H1 (cell line): ENCODE measurements at regions not wholly inside any gene's neighbourhood (a gene's known extent, or its start where the extent isn't known, plus 50 kb on each side); places are given as distances from the start of the nearest gene placed in this dataset.

Experiments used
- CTCF ChIA-PET: fragments of 300-600 bp; sonication (Branson Sonifier 250); formaldehyde crosslinking; loops from one replicate; lab custom pipeline; 2021; ENCODE audit not compliant: partially characterized antibody; lab: Charles Lee
- POLR2A ChIA-PET: fragments of 300-600 bp; sonication (Branson Sonifier 250); formaldehyde crosslinking; loops from one replicate; lab custom pipeline; 2021; ENCODE audit warnings: inconsistent platforms; ENCODE audit not compliant: partially characterized antibody; lab: Charles Lee
- DNase-seq, 2 experiments: peaks; one replicate each; pipeline versions ENCODE4 v3.0.0 to v3.0.0-alpha.2; 2010 to 2022; ENCODE audit warnings: low spot score in 2 of 2, low read depth in 1 of 2, mixed read lengths in 1 of 2
- FAIRE-seq: peaks from 2 replicates; lab custom pipeline; 2011; peaks lifted over from hg19 to GRCh38; lab: Jason Lieb, UNC
- H2AFZ ChIP-seq: 2 replicates; pipeline ENCODE4 v1.8.1; 2012; ENCODE audit warnings: low read length, inconsistent platforms
- H2AK5ac ChIP-seq: 2 replicates; pipeline ENCODE4 v1.6.1; 2013; ENCODE audit warnings: low read depth, low read length
- H2BK120ac ChIP-seq: replicated peaks from 2 replicates; pipeline ENCODE3; 2013; ENCODE audit warnings: low read depth, low read length, inconsistent platforms
- H2BK12ac ChIP-seq: 2 replicates; pipeline ENCODE4 v1.6.1; 2013; ENCODE audit warnings: low read depth, low read length
- H2BK15ac ChIP-seq: 2 replicates; pipeline ENCODE4 v1.6.1; 2013; ENCODE audit warnings: low read length
- H2BK20ac ChIP-seq: 2 replicates; pipeline ENCODE4 v1.6.1; 2013; ENCODE audit warnings: low read length
- H2BK5ac ChIP-seq: 2 replicates; pipeline ENCODE4 v1.6.1; 2013; ENCODE audit warnings: low read depth, low read length
- H3K14ac ChIP-seq: 2 replicates; pipeline ENCODE4 v1.6.1; 2013; ENCODE audit warnings: inconsistent platforms; ENCODE audit not compliant: insufficient read length
- H3K18ac ChIP-seq: 2 replicates; pipeline ENCODE4 v1.6.1; 2013; ENCODE audit warnings: low read length; ENCODE audit errors: extremely low read depth
- H3K23ac ChIP-seq: 2 replicates; pipeline ENCODE4 v1.6.1; 2013; ENCODE audit warnings: inconsistent platforms; ENCODE audit not compliant: insufficient read length
- H3K23me2 ChIP-seq: 2 replicates; pipeline ENCODE4 v1.6.1; 2013; ENCODE audit warnings: low read depth, low read length
- H3K27ac ChIP-seq: 2 replicates; pipeline ENCODE4 v1.6.1; 2011; ENCODE audit warnings: low read depth, low read length, inconsistent platforms
- H3K27me3 ChIP-seq, 4 experiments: replicated peaks in 1 of 4; 1 replicate in 1 of 4; 2 replicates in 3 of 4; pipeline versions ENCODE4 v1.6.1 to v1.8.1; 2011 to 2013; ENCODE audit warnings: low read length in 3 of 4, mild to moderate bottlenecking in 3 of 4, inconsistent platforms in 2 of 4, mixed read lengths in 2 of 4, moderate library complexity in 1 of 4; ENCODE audit not compliant: control insufficient read depth in 3 of 4, insufficient read depth in 3 of 4; ENCODE audit errors: extremely low read depth in 1 of 4
- H3K36me3 ChIP-seq, 4 experiments: 2 replicates each; pipeline versions ENCODE4 v1.6.1 to v1.8.1; 2011 to 2013; ENCODE audit warnings: mild to moderate bottlenecking in 4 of 4, low read length in 3 of 4, moderate library complexity in 2 of 4, control low read depth in 1 of 4, inconsistent platforms in 1 of 4; ENCODE audit not compliant: insufficient read depth in 4 of 4, control insufficient read depth in 2 of 4
- H3K4ac ChIP-seq: replicated peaks from 2 replicates; pipeline ENCODE3; 2013; ENCODE audit warnings: low read length, low read depth, mixed read lengths, inconsistent platforms; ENCODE audit not compliant: insufficient read length
- H3K4me1 ChIP-seq, 4 experiments: replicated peaks in 1 of 4; 1 replicate in 1 of 4; 2 replicates in 3 of 4; pipeline versions ENCODE4 v1.6.1 to v1.8.1; 2011 to 2013; ENCODE audit warnings: low read length in 3 of 4, inconsistent platforms in 2 of 4, mixed read lengths in 1 of 4; ENCODE audit not compliant: insufficient read depth in 4 of 4, control insufficient read depth in 3 of 4
- H3K4me2 ChIP-seq, 2 experiments: 2 replicates each; pipeline versions ENCODE4 v1.6.1 to v1.8.1; 2011 to 2013; ENCODE audit warnings: low read depth in 2 of 2, low read length in 2 of 2, control low read depth in 1 of 2, inconsistent platforms in 1 of 2, mild to moderate bottlenecking in 1 of 2; ENCODE audit not compliant: insufficient read depth in 1 of 2
- H3K4me3 ChIP-seq, 4 experiments: fragments of 200-600, 300-600 bp in 1 of 4; sonication (generic), shearing (Covaris generic), sonication (Bioruptor Twin) in 1 of 4; 2 replicates each; pipeline versions ENCODE4 v1.5.1 to v1.8.1; 2011 to 2016; ENCODE audit warnings: low read length in 4 of 4, low read depth in 3 of 4, control low read depth in 2 of 4, inconsistent platforms in 2 of 4, mild to moderate bottlenecking in 2 of 4, mixed read lengths in 1 of 4, moderate library complexity in 1 of 4; ENCODE audit not compliant: insufficient read depth in 2 of 4; ENCODE audit errors: extremely low read depth in 1 of 4
- H3K56ac ChIP-seq: replicated peaks from 2 replicates; pipeline ENCODE3; 2013; ENCODE audit warnings: low read depth, mild to moderate bottlenecking, mixed read lengths, low read length, inconsistent platforms; ENCODE audit not compliant: insufficient read length
- H3K79me1 ChIP-seq: 2 replicates; pipeline ENCODE4 v1.6.1; 2013; ENCODE audit warnings: low read depth, low read length, control low read depth
- H3K79me2 ChIP-seq, 2 experiments: 2 replicates each; pipeline versions ENCODE4 v1.6.1 to v1.8.1; 2012 to 2013; ENCODE audit warnings: low read length in 2 of 2, mild to moderate bottlenecking in 2 of 2, inconsistent platforms in 1 of 2; ENCODE audit not compliant: insufficient read depth in 2 of 2, control insufficient read depth in 1 of 2
- H3K9ac ChIP-seq, 4 experiments: replicated peaks in 1 of 4; 1 replicate in 1 of 4; 2 replicates in 3 of 4; pipeline versions ENCODE4 v1.6.1 to v1.8.1; 2011 to 2013; ENCODE audit warnings: low read depth in 3 of 4, low read length in 3 of 4, control low read depth in 2 of 4, mild to moderate bottlenecking in 2 of 4, moderate library complexity in 2 of 4, inconsistent platforms in 1 of 4; ENCODE audit errors: extremely low read depth in 1 of 4
- H3K9me3 ChIP-seq, 2 experiments: 2 replicates each; pipeline versions ENCODE4 v1.6.1 to v1.8.1; 2012 to 2013; ENCODE audit warnings: mild to moderate bottlenecking in 2 of 2, moderate library complexity in 2 of 2, control low read depth in 1 of 2, inconsistent platforms in 1 of 2, low read depth in 1 of 2, low read length in 1 of 2, mixed read lengths in 1 of 2; ENCODE audit not compliant: insufficient read depth in 2 of 2
- H4K20me1 ChIP-seq, 2 experiments: replicated peaks in 1 of 2; 2 replicates each; pipeline versions ENCODE3 to v1.8.1; 2011 to 2013; ENCODE audit warnings: inconsistent platforms in 2 of 2, low read length in 2 of 2, mild to moderate bottlenecking in 1 of 2; ENCODE audit not compliant: insufficient read depth in 2 of 2, control insufficient read depth in 1 of 2
- H4K5ac ChIP-seq: 2 replicates; pipeline ENCODE4 v1.6.1; 2013; ENCODE audit warnings: low read length, low read depth, mixed read lengths, inconsistent platforms; ENCODE audit not compliant: insufficient read length
- H4K8ac ChIP-seq: 2 replicates; pipeline ENCODE4 v1.8.0; 2013; ENCODE audit warnings: mild to moderate bottlenecking, moderate library complexity, low read length, inconsistent platforms; ENCODE audit not compliant: insufficient read depth; ENCODE audit errors: extremely low read depth
- H4K91ac ChIP-seq: replicated peaks from 2 replicates; pipeline ENCODE3; 2013; ENCODE audit warnings: low read length, mixed read lengths, inconsistent platforms; ENCODE audit not compliant: insufficient read length
- CBX8 ChIP-seq: fragments of 300-800, 300-1000 bp; sonication (generic); IDR thresholded peaks from 2 replicates; pipeline ENCODE4 v1.7.1; 2016; ENCODE audit warnings: low read depth, low read length, borderline replicate concordance
- CHD2 ChIP-seq: IDR thresholded peaks from 2 replicates; pipeline ENCODE4 v1.6.1; 2012; ENCODE audit warnings: low read length, improper control_type of control experiment
- CREB1 ChIP-seq: IDR thresholded peaks from 2 replicates; pipeline ENCODE4 v1.6.1; 2012; ENCODE audit warnings: inconsistent platforms
- HDAC6 ChIP-seq: IDR thresholded peaks from one replicate; pipeline ENCODE4 v1.7.1; 2012; ENCODE audit warnings: low read depth, mild to moderate bottlenecking, inconsistent platforms, low read length, moderate library complexity
- KDM4A ChIP-seq: IDR thresholded peaks from one replicate; pipeline ENCODE4 v1.7.1; 2012; ENCODE audit warnings: low read depth, mild to moderate bottlenecking, moderate library complexity, low read length, inconsistent platforms; ENCODE audit not compliant: severe bottlenecking
- KDM5A ChIP-seq: fragments of 200-600 bp; IDR thresholded peaks from 2 replicates; pipeline ENCODE4 v1.7.1; 2012; ENCODE audit warnings: mild to moderate bottlenecking, low read length, inconsistent platforms, mixed read lengths
- POLR2AphosphoS5 ChIP-seq: IDR thresholded peaks from 2 replicates; pipeline ENCODE4 v1.6.1; 2011; ENCODE audit warnings: low read depth, low read length
- RBBP5 ChIP-seq: IDR thresholded peaks from 2 replicates; pipeline ENCODE4 v1.7.1; 2012; ENCODE audit warnings: low read depth, mild to moderate bottlenecking, inconsistent platforms, low read length, moderate library complexity, borderline replicate concordance
- RFX5 ChIP-seq: IDR thresholded peaks from 2 replicates; pipeline ENCODE4 v1.6.1; 2011; ENCODE audit warnings: low read depth, low read length, improper control_type of control experiment, borderline replicate concordance
- SAP30 ChIP-seq: fragments of 300-600 bp; sonication (generic); IDR thresholded peaks from 2 replicates; pipeline ENCODE4 v1.7.1; 2012; ENCODE audit warnings: low read length, moderate library complexity, mild to moderate bottlenecking, inconsistent platforms; ENCODE audit not compliant: insufficient read depth, insufficient replicate concordance
- SIRT6 ChIP-seq: IDR thresholded peaks from one replicate; pipeline ENCODE4 v1.7.1; 2012; ENCODE audit warnings: low read length, inconsistent platforms
- SIX5 ChIP-seq: IDR thresholded peaks from 2 replicates; pipeline ENCODE4 v1.6.1; 2011; ENCODE audit warnings: mild to moderate bottlenecking, low read depth, low read length
- SP4 ChIP-seq: IDR thresholded peaks from 2 replicates; pipeline ENCODE4 v1.6.1; 2012; ENCODE audit warnings: low read length, inconsistent platforms
- TAF1 ChIP-seq: IDR thresholded peaks from 2 replicates; pipeline ENCODE4 v1.6.1; 2011; ENCODE audit warnings: mild to moderate bottlenecking, low read depth, low read length
- WGBS, 2 experiments: shearing (Covaris generic) in 1 of 2; methylation state at CpG; one replicate each; pipeline versions ENCODE4 v1.1.6 to v1.1.7; 2013 to 2015; ENCODE audit warnings: low lambda C conversion rate in 2 of 2, mixed read lengths in 2 of 2, inconsistent platforms in 1 of 2, low coverage in 1 of 2, missing lambda C conversion rate in 1 of 2; ENCODE audit not compliant: insufficient replicate concordance in 2 of 2, insufficient coverage in 1 of 2, insufficient read length in 1 of 2; ENCODE audit errors: extremely low coverage in 1 of 2, missing lambda C conversion rate in 1 of 2; 5-methylcytosine and 5-hydroxymethylcytosine counted together
- TF ChIP-seq, protein P1 (sequence below): IDR thresholded peaks from 2 replicates; pipeline ENCODE4 v1.6.1; 2012; ENCODE audit warnings: inconsistent platforms

- H3K4ac ChIP-seq = no peak overlapping the region
- H3K56ac ChIP-seq = no peak overlapping the region
- H3K36me3 ChIP-seq = no peaks in the 10 kb centered on the region; a peak in 1 of 8 replicates
- no peaks in the 10 kb centered on the region for H3K23me2 ChIP-seq
- no peak overlapping the region for H4K8ac ChIP-seq
- no peak overlapping the region; a peak in 1 of 4 replicates for H3K4me2 ChIP-seq
- peaks cover 0 to 47% of the 10 kb centered on the region in 2 experiments; a peak in 3 of 4 replicates for H3K79me2 ChIP-seq
- no peak overlapping the region for H2BK120ac ChIP-seq
- no peak overlapping the region for H2AFZ ChIP-seq
- H3K14ac ChIP-seq = no peak overlapping the region
- H2BK15ac ChIP-seq = no peak overlapping the region
- DNase-seq (no peak), FAIRE-seq (no peak)
- H3K9me3 ChIP-seq = no peaks in the 10 kb centered on the region; a peak in 1 of 4 replicates
- H2AK5ac ChIP-seq = no peak overlapping the region
- no peak overlapping the region for H4K91ac ChIP-seq
- peaks cover 0 to 4% (median 2%) of the 10 kb centered on the region in 4 experiments; a peak in 3 of 7 replicates for H3K4me1 ChIP-seq
- H4K5ac ChIP-seq = no peak overlapping the region
- no peaks in the 10 kb centered on the region for H4K20me1 ChIP-seq
- POLR2A ChIA-PET = interaction anchor here (0.6 to 1.1 kb wide), 3 partner anchors 8 to 20 kb away, joined by 3 to 4 read pairs (median 3); no protein-coding TSS in a partner anchor
- no peak overlapping the region for H2BK20ac ChIP-seq
- H3K18ac ChIP-seq = no peak overlapping the region
- H3K79me1 ChIP-seq = no peaks in the 10 kb centered on the region; the same call in 1 of the 2 replicates
- H3K27ac ChIP-seq = no peak overlapping the region
- H3K4me3 ChIP-seq = no peak overlapping the region
- WGBS, 2 experiments = 100% methylated on average over 1 of the region's 1 CpG; no CpG with 5 or more reads in 1 of the 2 experiments
- H3K23ac ChIP-seq = no peak overlapping the region
- H2BK12ac ChIP-seq = no peak overlapping the region
- CTCF ChIA-PET = interaction anchor here (0.7 to 1.3 kb wide), 3 partner anchors 11 to 35 kb away, joined by 3 read pairs; no protein-coding TSS in a partner anchor
- no peak overlapping the region for H3K9ac ChIP-seq
- H2BK5ac ChIP-seq = no peak overlapping the region
- no peaks in the 10 kb centered on the region for H3K27me3 ChIP-seq
- no peak for TF ChIP-seq SP4
- TF ChIP-seq RBBP5 = no peak
- no peak for TF ChIP-seq CBX8
- TF ChIP-seq CREB1 = no peak
- no peak for TF ChIP-seq SAP30
- TF ChIP-seq TAF1 = no peak
- no peak for TF ChIP-seq SIRT6
- TF ChIP-seq KDM4A = no peak
- no peak for TF ChIP-seq RFX5
- TF ChIP-seq HDAC6 = no peak
- no peak for TF ChIP-seq SIX5
- TF ChIP-seq KDM5A = no peak
- no peak for TF ChIP-seq CHD2
- no peak for TF ChIP-seq POLR2AphosphoS5
- TF ChIP-seq, protein P1, sequence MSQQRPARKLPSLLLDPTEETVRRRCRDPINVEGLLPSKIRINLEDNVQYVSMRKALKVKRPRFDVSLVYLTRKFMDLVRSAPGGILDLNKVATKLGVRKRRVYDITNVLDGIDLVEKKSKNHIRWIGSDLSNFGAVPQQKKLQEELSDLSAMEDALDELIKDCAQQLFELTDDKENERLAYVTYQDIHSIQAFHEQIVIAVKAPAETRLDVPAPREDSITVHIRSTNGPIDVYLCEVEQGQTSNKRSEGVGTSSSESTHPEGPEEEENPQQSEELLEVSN = no peak
Measured at GRCh38 chr6:56786256-56786655, 143.6 kb upstream of the DST start.
